ENCODE measurements at regions not wholly inside any gene's neighbourhood (a gene's known extent, or its start where the extent isn't known, plus 50 kb on each side); places are given as distances from the start of the nearest gene placed in this dataset.

DNA sequence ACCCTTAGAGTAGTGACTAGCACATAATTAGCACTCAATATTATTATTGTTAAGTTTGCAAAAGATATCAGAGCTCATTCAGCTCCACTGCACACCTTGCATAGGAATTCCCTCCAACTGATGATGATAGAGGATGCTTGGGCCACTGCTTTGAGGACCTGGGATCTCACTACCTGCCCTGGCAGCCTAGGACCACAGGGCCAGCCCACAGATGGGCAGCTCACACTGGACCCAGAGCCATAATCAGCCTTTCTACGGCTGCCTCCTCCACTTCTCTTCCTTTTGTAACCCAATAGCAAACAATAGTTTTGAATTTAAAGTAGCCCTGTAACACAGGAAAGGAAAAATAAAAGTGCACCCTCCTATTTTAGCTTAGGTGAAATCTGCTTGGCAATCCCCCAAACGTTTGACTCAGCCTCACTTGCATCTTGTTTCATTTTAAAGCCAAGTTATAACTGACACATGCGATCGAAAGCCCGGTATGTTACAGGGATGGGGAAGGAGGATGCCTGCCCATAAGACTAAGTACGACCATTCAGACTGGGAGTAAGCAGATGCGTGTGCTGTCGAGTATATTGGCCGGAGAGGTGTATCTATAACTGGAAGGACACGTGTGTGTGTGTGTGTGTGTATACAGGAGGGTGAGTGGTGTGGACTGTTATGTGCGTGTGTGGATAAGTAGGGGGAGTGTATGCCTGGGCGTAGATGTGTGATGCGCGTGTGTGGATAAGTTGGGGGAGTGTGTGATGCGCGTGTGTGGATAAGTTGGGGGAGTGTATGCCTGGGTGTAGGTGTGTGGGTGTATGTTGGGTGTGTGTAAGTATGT, 65.9 kb downstream of the CPN2 start:
- H3K27ac ChIP-seq (replicated peaks): no peak overlapping the region
- no peak overlapping the region for H3K4me3 ChIP-seq (replicated peaks; ENCODE audit: insufficient read depth, low read length)
- DNase-seq (ENCODE audit: low read depth in 1 of 2, low spot score in 1 of 2): no peak
- TF ChIP-seq SPI1 (IDR thresholded peaks at IDR 0.05; ENCODE audit: borderline replicate concordance, low read depth) (no peak), POLR2AphosphoS5 (IDR thresholded peaks at IDR 0.05; ENCODE audit: low read depth) (no peak), GABPA (IDR thresholded peaks at IDR 0.05; ENCODE audit: low read depth) (no peak)
- TF ChIP-seq, protein P1, sequence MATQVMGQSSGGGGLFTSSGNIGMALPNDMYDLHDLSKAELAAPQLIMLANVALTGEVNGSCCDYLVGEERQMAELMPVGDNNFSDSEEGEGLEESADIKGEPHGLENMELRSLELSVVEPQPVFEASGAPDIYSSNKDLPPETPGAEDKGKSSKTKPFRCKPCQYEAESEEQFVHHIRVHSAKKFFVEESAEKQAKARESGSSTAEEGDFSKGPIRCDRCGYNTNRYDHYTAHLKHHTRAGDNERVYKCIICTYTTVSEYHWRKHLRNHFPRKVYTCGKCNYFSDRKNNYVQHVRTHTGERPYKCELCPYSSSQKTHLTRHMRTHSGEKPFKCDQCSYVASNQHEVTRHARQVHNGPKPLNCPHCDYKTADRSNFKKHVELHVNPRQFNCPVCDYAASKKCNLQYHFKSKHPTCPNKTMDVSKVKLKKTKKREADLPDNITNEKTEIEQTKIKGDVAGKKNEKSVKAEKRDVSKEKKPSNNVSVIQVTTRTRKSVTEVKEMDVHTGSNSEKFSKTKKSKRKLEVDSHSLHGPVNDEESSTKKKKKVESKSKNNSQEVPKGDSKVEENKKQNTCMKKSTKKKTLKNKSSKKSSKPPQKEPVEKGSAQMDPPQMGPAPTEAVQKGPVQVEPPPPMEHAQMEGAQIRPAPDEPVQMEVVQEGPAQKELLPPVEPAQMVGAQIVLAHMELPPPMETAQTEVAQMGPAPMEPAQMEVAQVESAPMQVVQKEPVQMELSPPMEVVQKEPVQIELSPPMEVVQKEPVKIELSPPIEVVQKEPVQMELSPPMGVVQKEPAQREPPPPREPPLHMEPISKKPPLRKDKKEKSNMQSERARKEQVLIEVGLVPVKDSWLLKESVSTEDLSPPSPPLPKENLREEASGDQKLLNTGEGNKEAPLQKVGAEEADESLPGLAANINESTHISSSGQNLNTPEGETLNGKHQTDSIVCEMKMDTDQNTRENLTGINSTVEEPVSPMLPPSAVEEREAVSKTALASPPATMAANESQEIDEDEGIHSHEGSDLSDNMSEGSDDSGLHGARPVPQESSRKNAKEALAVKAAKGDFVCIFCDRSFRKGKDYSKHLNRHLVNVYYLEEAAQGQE (IDR thresholded peaks at IDR 0.05; ENCODE audit: insufficient replicate concordance, low read depth): no peak
- TF ChIP-seq, protein P2, sequence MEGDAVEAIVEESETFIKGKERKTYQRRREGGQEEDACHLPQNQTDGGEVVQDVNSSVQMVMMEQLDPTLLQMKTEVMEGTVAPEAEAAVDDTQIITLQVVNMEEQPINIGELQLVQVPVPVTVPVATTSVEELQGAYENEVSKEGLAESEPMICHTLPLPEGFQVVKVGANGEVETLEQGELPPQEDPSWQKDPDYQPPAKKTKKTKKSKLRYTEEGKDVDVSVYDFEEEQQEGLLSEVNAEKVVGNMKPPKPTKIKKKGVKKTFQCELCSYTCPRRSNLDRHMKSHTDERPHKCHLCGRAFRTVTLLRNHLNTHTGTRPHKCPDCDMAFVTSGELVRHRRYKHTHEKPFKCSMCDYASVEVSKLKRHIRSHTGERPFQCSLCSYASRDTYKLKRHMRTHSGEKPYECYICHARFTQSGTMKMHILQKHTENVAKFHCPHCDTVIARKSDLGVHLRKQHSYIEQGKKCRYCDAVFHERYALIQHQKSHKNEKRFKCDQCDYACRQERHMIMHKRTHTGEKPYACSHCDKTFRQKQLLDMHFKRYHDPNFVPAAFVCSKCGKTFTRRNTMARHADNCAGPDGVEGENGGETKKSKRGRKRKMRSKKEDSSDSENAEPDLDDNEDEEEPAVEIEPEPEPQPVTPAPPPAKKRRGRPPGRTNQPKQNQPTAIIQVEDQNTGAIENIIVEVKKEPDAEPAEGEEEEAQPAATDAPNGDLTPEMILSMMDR (IDR thresholded peaks at IDR 0.05; ENCODE audit: insufficient read depth, low read length): no peak
- H3K27me3 ChIP-seq (ENCODE audit: insufficient read depth, poor library complexity, severe bottlenecking): no peaks in the 10 kb centered on the region

DNA sequence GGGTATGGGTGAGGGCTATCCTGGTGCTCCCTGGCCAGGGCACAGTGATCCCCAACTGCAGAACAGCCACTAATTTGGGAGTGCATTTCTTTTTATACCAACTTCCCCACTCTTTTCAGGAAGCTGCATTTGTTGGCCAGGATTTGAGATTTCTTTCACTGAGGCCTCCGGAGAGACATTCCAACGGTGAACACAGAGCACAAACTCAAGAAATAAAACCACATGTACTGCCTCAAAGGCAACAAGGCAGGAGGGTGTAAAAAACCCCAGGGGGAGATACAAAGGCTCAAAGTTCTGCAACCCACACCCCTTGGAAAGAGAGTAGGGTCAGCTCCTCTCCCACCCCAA, 65.3 kb downstream of the CPN2 start:
- Histone ChIP-seq H3K27me3 (ENCODE audit: insufficient read depth, poor library complexity, severe bottlenecking) (no peaks in the 10 kb centered on the region), H3K4me3 (replicated peaks; ENCODE audit: insufficient read depth, low read length) (no peak overlapping the region), H3K27ac (replicated peaks) (no peak overlapping the region)
- DNase-seq (ENCODE audit: low read depth in 1 of 2, low spot score in 1 of 2): no peak
- no peak for TF ChIP-seq SPI1 (IDR thresholded peaks at IDR 0.05; ENCODE audit: borderline replicate concordance, low read depth)

DNA sequence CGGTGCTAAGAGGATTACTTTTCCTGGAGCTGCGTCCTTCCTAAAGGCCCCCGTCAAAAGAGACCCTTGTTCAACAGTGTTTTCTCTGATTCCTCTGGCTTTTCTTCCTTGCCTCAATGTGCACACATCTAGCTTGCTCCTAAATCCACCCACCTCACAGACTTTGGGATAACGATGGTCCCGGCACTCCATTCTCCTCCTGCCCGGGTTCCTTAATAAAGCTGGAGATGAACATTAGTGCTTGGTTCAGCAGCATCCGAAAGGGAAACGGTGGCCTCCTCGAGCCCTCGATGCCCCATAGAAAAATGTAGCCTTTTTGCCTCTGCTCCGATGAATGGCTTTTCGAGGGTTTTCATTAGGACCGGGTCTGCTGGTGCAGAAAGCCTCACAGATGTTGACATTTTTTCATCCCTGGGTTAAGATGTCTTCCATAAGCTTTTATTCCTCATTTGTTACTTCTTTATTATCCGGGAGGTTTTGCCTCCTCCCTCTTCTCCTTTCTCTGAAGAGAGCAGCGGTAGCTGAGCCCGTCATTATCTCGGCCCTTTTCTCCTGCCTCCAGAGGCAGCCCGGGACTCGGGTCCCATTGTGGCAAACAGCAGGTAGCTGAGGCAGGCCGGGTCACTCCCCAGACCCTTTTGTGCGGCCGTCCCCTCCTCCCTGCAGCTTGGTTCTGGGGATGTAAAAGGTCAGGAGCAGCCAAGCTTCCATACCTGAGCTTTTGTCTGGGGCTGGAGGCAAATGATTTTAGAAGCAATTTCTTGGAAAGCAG, 64.6 kb downstream of the CPN2 start:
- DNase-seq (ENCODE audit: low read depth in 1 of 2, low spot score in 1 of 2): no peak
- no peak overlapping the region for H3K27ac ChIP-seq (replicated peaks)
- H3K4me3 ChIP-seq (replicated peaks; ENCODE audit: insufficient read depth, low read length): no peak overlapping the region
- TF ChIP-seq, protein P1 (IDR thresholded peaks at IDR 0.05; ENCODE audit: insufficient replicate concordance, low read depth): no peak
- TF ChIP-seq, protein P2 (IDR thresholded peaks at IDR 0.05; ENCODE audit: insufficient read depth, low read length): no peak
- TF ChIP-seq POLR2AphosphoS5 (IDR thresholded peaks at IDR 0.05; ENCODE audit: low read depth) (no peak), GABPA (IDR thresholded peaks at IDR 0.05; ENCODE audit: low read depth) (no peak), SPI1 (IDR thresholded peaks at IDR 0.05; ENCODE audit: borderline replicate concordance, low read depth) (no peak)
- no peaks in the 10 kb centered on the region for H3K27me3 ChIP-seq (ENCODE audit: insufficient read depth, poor library complexity, severe bottlenecking)

DNA sequence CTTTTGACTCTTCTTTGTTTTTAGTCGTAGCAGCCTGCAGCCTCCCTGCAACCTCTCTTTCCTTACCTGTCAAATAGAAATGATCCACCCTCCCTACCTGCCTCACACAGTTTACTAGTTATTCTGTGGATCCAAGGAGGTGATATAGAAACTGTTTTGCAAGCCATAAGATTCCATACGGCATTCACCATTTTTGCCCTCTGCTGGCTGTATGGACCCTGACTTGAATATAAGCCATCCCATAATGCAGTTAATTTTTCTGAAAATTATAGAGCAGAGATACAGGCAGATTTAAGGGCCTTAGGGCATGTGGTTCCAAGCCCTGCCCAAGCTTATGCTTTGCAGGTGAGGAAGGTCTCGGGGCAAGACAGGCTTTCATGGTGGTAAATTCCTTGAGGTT, 63.8 kb downstream of the CPN2 start:
- TF ChIP-seq SPI1 (IDR thresholded peaks at IDR 0.05; ENCODE audit: borderline replicate concordance, low read depth) (no peak), GABPA (IDR thresholded peaks at IDR 0.05; ENCODE audit: low read depth) (no peak), POLR2AphosphoS5 (IDR thresholded peaks at IDR 0.05; ENCODE audit: low read depth) (no peak)
- TF ChIP-seq, protein P1 (IDR thresholded peaks at IDR 0.05; ENCODE audit: insufficient replicate concordance, low read depth): no peak
- TF ChIP-seq, protein P2 (IDR thresholded peaks at IDR 0.05; ENCODE audit: insufficient read depth, low read length): no peak
- no peak for DNase-seq (ENCODE audit: low read depth in 1 of 2, low spot score in 1 of 2)
- Histone ChIP-seq H3K4me3 (replicated peaks; ENCODE audit: insufficient read depth, low read length) (no peak overlapping the region), H3K27me3 (ENCODE audit: insufficient read depth, poor library complexity, severe bottlenecking) (no peaks in the 10 kb centered on the region), H3K27ac (replicated peaks) (no peak overlapping the region)

Measured in HL-60 (cell line).